ELF-1 (cell line): ENCODE measurements at regions not wholly inside any gene's neighbourhood (a gene's known extent, or its start where the extent isn't known, plus 50 kb on each side); places are given as distances from the start of the nearest gene placed in this dataset.
A peak's percentile ranks its signal among the peaks of the same experiment; 100 is the strongest.
"Not testable (repeated sequence)": the region's sequence is repeated elsewhere in the genome, so short reads cannot be mapped to it uniquely, and the experiment has no call there.

ENCODE experiments used
- DNase-seq: peaks from one replicate; pipeline ENCODE4 v3.0.0-alpha.2; 2016; ENCODE audit warnings: low read depth, low spot score

DNA sequence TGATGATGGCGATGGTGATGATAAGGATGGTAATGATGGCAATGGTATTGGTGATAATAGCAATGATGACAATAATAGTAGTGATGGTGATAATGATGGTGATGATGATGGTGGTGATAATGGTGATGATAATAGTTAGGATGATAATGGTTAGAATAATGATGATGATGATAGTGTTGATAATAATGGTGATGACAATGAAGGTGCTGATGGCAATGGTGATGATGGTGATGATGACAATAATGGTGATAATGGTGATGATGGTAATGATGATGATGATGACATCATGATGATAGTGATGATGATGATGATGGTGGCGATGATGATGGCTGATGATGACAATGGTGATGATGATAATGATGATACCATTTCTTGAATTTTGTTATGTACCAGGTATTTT is 309.9 kb downstream of the MIAT start:
- no peak for DNase-seq

- no peak for DNase-seq
Observed at GRCh38 chr22:26968859-26969523, 311.6 kb downstream of the MIAT start.

GRCh38 chr22:26970809-26971394 is 313.5 kb downstream of the MIAT start:
- DNase-seq, result no peak

GRCh38 chr22:26972286-26972685 is 314.9 kb downstream of the MIAT start:
- DNase-seq, result no peak

DNA sequence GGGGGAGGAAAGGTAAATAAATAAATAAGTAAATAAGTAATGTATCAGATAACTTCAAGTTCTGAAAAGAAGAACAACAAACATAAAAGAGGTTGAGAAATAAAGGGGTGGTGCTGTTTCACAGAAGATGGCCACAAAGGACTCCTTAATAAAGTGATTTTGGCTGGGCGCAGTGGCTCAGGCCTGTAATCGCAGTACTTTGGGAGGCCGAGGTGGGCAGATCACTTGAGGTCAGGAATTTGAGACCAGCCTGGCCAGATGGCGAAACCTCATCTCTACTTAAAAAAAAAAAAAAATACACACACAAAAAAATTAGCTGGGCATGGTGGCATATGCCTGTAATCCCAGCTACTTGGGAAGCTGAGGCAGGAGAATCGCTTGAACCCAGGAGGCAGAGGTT is 315.5 kb downstream of the MIAT start:
- not testable (repeated sequence) for DNase-seq

- no peak for DNase-seq
Observed at GRCh38 chr22:26974034-26974433, 316.6 kb downstream of the MIAT start.

DNA sequence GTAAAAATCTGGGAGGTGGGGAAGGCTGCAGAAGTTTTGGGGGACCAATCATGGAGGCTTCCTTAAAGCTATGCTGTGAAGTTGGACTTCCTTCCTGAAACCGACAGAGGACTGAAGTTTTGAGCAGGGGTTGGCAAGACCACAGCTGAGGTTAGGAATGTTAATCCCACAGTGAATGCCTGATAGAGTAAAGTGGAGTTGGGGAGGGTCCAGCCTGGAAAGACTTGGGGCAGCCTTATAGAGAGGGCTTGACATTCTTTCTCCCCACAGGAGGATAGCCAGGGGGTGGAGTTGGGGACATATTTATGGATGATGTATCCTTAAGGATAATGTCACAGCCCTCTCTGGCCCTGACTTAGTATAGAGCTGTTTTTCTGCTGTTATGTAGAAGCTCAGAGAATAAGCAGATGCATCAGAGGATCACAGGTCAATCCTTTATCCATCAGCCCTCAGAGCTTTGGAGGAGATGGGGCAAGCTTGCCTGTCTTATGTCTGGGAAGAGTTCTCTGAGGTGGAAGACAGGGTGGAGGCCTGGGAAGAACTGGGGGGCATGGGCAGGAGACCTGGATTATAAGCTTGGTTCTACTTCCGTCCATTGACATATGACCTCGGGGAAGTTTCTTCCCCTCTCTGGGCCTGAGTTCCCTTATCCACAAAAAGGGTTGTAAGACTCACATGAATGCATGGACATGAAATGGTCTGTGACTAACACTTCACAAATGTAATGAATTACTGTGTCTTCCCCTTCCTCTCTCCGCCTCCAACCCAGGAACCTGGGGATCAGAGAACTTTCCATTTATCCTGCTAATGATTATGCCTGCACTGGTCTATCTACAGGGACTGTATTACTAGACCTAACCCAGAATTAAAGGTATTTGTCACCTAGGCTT is 317.8 kb downstream of the MIAT start:
- DNase-seq, result no peak

GRCh38 chr22:26975865-26976264 is 318.5 kb downstream of the MIAT start:
- no peak for DNase-seq

GRCh38 chr22:26977741-26978376 is 320.5 kb downstream of the MIAT start:
- no peak for DNase-seq

DNA sequence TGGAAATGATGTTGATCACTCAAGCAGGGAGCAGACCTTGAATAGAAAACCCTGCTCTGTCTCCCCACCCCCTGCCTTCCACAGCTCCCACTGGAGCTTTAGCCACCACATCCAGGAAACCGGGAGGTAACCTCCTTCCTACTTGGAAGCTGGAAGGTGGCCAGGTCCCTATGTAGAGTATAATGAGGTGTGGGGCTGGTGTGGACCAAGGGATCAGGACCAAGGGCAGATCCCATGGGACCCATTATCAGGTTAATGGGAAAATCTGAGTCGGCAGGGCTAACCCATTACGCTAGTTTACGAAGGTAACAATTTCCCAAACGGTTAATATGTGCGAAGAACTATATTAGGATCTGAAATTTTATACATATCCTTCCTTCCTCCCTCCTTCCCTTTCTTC is 321.9 kb downstream of the MIAT start:
- DNase-seq, result peak; percentile 22

DNA sequence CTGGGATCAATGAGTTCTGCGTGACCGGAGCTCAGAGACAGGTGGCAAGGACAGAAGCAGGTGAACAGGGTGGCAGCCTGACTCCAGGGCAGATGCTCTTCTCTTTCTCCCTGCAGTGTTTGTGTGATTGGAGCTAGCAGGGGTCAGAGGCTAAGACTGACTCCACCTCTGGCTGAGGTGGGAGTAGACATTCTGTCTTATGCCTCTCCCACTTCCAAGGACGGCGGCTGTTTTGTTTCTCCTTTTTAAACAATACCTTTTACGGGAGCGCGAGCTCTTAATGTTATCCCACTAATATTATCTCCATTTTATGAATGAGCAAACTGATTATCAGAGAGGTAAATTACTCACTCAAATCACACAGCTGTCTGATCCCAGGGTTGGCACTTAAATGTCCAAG is 323.7 kb downstream of the MIAT start:
- no peak for DNase-seq

DNA sequence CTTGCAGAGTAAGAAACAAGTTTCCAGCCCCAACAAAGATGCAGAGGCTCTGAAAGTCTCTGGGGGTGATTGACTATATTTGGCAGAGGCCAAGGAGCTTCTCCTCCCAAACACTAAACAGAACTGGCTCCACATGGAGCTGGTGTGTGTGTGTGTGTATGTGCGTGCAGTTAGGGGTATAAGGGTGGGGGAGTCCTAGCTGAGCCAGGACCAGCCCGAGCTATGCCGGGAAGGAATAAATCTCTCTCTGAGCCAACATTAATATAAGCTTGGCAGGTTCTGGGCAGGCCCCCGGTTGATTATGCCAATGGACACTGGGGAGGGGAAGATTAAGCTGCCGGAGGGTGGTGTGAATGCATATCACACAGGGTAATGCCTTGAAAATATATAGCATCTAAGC is 324.2 kb downstream of the MIAT start:
- no peak for DNase-seq

- no peak for DNase-seq
Observed at GRCh38 chr22:26983311-26983710, 325.9 kb downstream of the MIAT start.

- DNase-seq, result no peak
Observed at GRCh38 chr22:26985206-26985605, 327.8 kb downstream of the MIAT start.

GRCh38 chr22:26985931-26986782 is 328.8 kb downstream of the MIAT start:
- no peak for DNase-seq

- peak; percentile 30 for DNase-seq
Observed at GRCh38 chr22:26986884-26987283, 329.5 kb downstream of the MIAT start.

DNA sequence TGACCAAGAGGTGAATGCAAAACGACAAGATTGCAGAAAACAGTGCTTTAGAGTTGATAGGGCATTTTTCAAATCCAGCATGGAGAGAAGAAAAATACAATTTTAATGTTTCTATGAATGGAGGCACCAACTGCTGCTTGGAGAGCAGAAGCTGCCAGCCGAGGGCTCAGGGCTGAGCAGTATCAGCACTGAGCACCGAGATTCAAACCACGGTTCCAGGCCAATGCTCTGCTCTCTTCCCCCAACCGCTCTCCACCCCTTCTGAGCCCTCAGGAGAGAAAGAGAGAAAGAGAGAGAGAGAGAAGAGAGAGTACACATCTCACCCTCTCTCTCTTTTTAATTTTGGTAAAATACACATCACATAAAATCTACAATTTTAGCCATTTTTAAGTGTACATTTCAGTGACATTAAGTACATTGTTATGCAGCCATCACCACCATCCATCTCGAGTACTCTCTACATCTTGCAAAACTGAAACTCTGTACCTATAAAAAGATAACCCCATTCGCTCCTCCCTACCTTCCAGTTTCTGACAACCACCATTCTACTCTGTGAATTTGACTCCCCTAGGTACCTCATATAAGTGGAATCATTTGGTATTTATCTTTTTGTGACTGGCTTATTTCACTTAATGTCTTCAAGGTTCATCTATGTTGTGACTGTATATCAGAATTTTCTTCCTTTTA is 333.3 kb downstream of the MIAT start:
- no peak for DNase-seq

- DNase-seq, result no peak
Observed at GRCh38 chr22:26992556-26992955, 335.2 kb downstream of the MIAT start.

DNA sequence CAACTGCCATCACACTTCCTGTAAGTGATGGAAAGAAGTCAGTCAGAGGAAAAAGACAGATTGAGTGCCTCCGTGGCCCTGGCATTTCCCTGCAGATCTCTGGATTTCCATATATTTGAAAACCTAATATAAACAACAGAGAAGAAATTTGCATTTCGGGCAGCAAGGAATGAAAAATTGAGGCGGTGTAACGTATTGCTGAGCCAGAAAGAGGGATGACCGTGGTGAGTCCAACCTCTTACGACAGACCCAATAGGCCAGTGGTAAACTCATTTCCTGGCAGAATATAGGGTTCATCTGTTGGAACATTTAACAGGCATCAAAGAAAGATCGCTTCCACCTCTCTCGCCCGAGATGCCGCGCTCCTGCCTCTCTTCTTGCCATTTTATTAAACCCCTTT is 336.5 kb downstream of the MIAT start:
- no peak for DNase-seq

- DNase-seq, result no peak
Observed at GRCh38 chr22:26994801-26995200, 337.4 kb downstream of the MIAT start.

DNA sequence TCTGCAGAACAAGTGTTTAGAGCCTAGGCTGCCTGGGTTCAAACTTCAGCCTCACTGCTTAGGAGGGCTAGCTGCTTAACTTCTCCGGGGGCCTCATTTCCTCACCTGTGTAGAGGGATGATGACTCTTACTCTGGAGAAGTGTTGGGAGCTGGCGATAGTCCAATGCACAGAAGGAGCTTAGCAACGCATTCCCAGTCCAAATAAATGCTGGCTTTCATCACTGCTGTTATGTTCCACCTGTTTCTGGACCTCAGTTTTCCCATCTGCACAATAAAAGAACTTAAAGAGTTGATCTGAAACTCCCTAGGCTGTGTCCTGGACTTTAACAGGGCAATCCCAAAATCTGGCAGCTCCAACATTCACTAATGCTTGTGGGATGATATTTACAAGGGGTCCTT is 337.8 kb downstream of the MIAT start:
- no peak for DNase-seq
